Spleen (tissue), 11 donors: ENCODE measurements at regions not wholly inside any gene's neighbourhood (a gene's known extent, or its start where the extent isn't known, plus 50 kb on each side); places are given as distances from the start of the nearest gene placed in this dataset.

Experiments used
- DNase-seq: peaks from one replicate; pipeline ENCODE4 v3.0.0-alpha.2; 2020
- H3K27ac ChIP-seq, 8 donors: fragments of 200-600 bp; sonication (generic) in 7 of 8; 1 replicate in 4 of 8; 2 replicates in 4 of 8; pipeline versions ENCODE4 v1.5.0 to v1.8.0; 2016 to 2021; ENCODE audit warnings: inconsistent platforms in 4 of 8, mild to moderate bottlenecking in 4 of 8, moderate library complexity in 1 of 8
- H3K27me3 ChIP-seq, 7 donors: fragments of 200-600 bp; sonication (generic) in 6 of 7; replicated peaks in 1 of 7; 1 replicate in 4 of 7; 2 replicates in 3 of 7; pipeline versions ENCODE4 v1.5.0 to v1.8.0; 2016 to 2021; ENCODE audit warnings: inconsistent platforms in 3 of 7, mild to moderate bottlenecking in 1 of 7
- H3K36me3 ChIP-seq, 6 donors: fragments of 200-600 bp; sonication (generic) in 5 of 6; 1 replicate in 4 of 6; 2 replicates in 2 of 6; pipeline versions ENCODE4 v1.5.0 to v1.8.0; 2016 to 2021; ENCODE audit warnings: inconsistent platforms in 2 of 6
- H3K4me1 ChIP-seq, 6 donors: fragments of 200-600 bp; sonication (generic) in 5 of 6; 1 replicate in 3 of 6; 2 replicates in 3 of 6; pipeline versions ENCODE4 v1.5.0 to v1.8.0; 2016 to 2021; ENCODE audit warnings: inconsistent platforms in 3 of 6
- H3K4me3 ChIP-seq, 8 donors: fragments of 200-600 bp; sonication (generic) in 7 of 8; 1 replicate in 4 of 8; 2 replicates in 4 of 8; pipeline versions ENCODE4 v1.5.0 to v1.8.0; 2016 to 2021; ENCODE audit warnings: inconsistent platforms in 4 of 8, mild to moderate bottlenecking in 4 of 8, moderate library complexity in 2 of 8
- H3K9me3 ChIP-seq, 8 donors: fragments of 200-600 bp; sonication (generic) in 7 of 8; 1 replicate in 4 of 8; 2 replicates in 4 of 8; pipeline versions ENCODE4 v1.5.0 to v1.8.0; 2016 to 2021; ENCODE audit warnings: inconsistent platforms in 4 of 8
- CTCF ChIP-seq, 11 experiments: fragments of 200-600 bp in 7 of 11; fragments of 450-650 bp in 4 of 11; sonication (generic) in 4 of 11; IDR thresholded peaks in 8 of 11; conservative IDR thresholded peaks in 3 of 11; 1 replicate in 7 of 11; 2 replicates in 4 of 11; pipeline versions ENCODE4 v1.4.0 to v1.8.0; 2016 to 2021; ENCODE audit warnings: antibody characterized with exemption in 11 of 11, inconsistent platforms in 4 of 11, mild to moderate bottlenecking in 1 of 11
- POLR2A ChIP-seq, 3 donors: fragments of 450-650 bp; IDR thresholded peaks; one replicate each; pipeline ENCODE4 v1.5.1; 2017; ENCODE audit warnings: antibody characterized with exemption in 3 of 3, mild to moderate bottlenecking in 1 of 3
- POLR2AphosphoS5 ChIP-seq, 3 donors: sonication (generic); formaldehyde crosslinking; IDR thresholded peaks; one replicate each; pipeline ENCODE4 v1.5.1; 2017; ENCODE audit warnings: antibody characterized with exemption in 3 of 3
- WGBS, 5 donors: extraction: QIAGEN DNeasy Blood & Tissue Kit in 3 of 5; methylation state at CpG; one replicate each; pipeline versions ENCODE4 v1.1.5 to v1.1.7; 2013 to 2018; 5-methylcytosine and 5-hydroxymethylcytosine counted together
- intact Hi-C: fragments of 100-400 bp; cut with DNase I; formaldehyde crosslinking; loops from one replicate; pipeline ENCODE4 v1.15.0; 2023; ENCODE audit warnings: low total_unique reads
- donor health status: healthy with polysubstance abuse.
- donor health status: DM: no; HTN: no; CAD: no; lungs with moderate emphysema.
- donor health status: DM: no; HTN: no; CAD: no.
- donor health status: Bipolar disorder and iron deficiency.
- donor health status: healthy.
- donor health status: DM: no; HTN: no; CAD: no.
- donor health status: DM: yes; HTN: yes; CAD: no.

GRCh38 chr16:63200940-63201339, 1164.7 kb upstream of the CDH8 start:
- DNase-seq, result no peak
- H3K27ac ChIP-seq, result no peak overlapping the region
- TF ChIP-seq POLR2A (IDR thresholded peaks at IDR 0.05) (no peak), CTCF (IDR thresholded peaks at IDR 0.05 in 8 of 11, conservative IDR thresholded peaks at IDR 0.05 in 3 of 11) (no peak), POLR2AphosphoS5 (IDR thresholded peaks at IDR 0.05) (no peak)
- WGBS, 5 donors, result 79 to 87% (median 83%) methylated on average over 2 of the region's 2 CpGs
- H3K36me3 ChIP-seq, result no peaks in the 10 kb centered on the region
- no peaks in the 10 kb centered on the region for H3K27me3 ChIP-seq
- H3K4me3 ChIP-seq, result no peak overlapping the region
- intact Hi-C loops, result no loop called here
- H3K9me3 ChIP-seq, result peaks cover 0 to 18% (median 2%) of the 10 kb centered on the region in 8 donors
- H3K4me1 ChIP-seq, result no peaks in the 10 kb centered on the region

- intact Hi-C loops, result no loop called here
- H3K27me3 ChIP-seq, result no peaks in the 10 kb centered on the region
- TF ChIP-seq POLR2AphosphoS5 (IDR thresholded peaks at IDR 0.05) (no peak), POLR2A (IDR thresholded peaks at IDR 0.05) (no peak)
- no peaks in the 10 kb centered on the region for H3K4me1 ChIP-seq
- H3K9me3 ChIP-seq, result peaks cover 0 to 18% (median 5%) of the 10 kb centered on the region in 8 donors
- H3K36me3 ChIP-seq, result no peaks in the 10 kb centered on the region
- H3K4me3 ChIP-seq, result no peak overlapping the region
- no peak overlapping the region for H3K27ac ChIP-seq
- no peak for DNase-seq
- WGBS, 5 donors, result 77 to 92% (median 84%) methylated on average over 4 of the region's 4 CpGs
Measured at GRCh38 chr16:63195336-63195735, 1159.1 kb upstream of the CDH8 start.

- no peak overlapping the region for H3K4me3 ChIP-seq
- TF ChIP-seq POLR2A (IDR thresholded peaks at IDR 0.05) (no peak), CTCF (IDR thresholded peaks at IDR 0.05 in 8 of 11, conservative IDR thresholded peaks at IDR 0.05 in 3 of 11) (no peak), POLR2AphosphoS5 (IDR thresholded peaks at IDR 0.05) (no peak)
- H3K36me3 ChIP-seq, result no peaks in the 10 kb centered on the region
- peaks cover 0 to 14% (median 0%) of the 10 kb centered on the region in 8 donors for H3K9me3 ChIP-seq
- intact Hi-C loops, result no loop called here
- H3K4me1 ChIP-seq, result no peaks in the 10 kb centered on the region
- no peak overlapping the region for H3K27ac ChIP-seq
- no peaks in the 10 kb centered on the region for H3K27me3 ChIP-seq
- WGBS, 5 donors, result 86 to 98% (median 92%) methylated on average over 3 of the region's 3 CpGs
- DNase-seq, result no peak
Measured at GRCh38 chr16:63192980-63193379, 1156.7 kb upstream of the CDH8 start.

- TF ChIP-seq POLR2AphosphoS5 (IDR thresholded peaks at IDR 0.05), result no peak
- no peak for TF ChIP-seq POLR2A (IDR thresholded peaks at IDR 0.05)
- TF ChIP-seq CTCF (IDR thresholded peaks at IDR 0.05 in 8 of 11, conservative IDR thresholded peaks at IDR 0.05 in 3 of 11), result no peak
- Histone ChIP-seq H3K27ac (no peak overlapping the region), H3K4me3 (no peak overlapping the region), H3K27me3 (no peaks in the 10 kb centered on the region), H3K4me1 (no peaks in the 10 kb centered on the region), H3K9me3 (peaks cover 0 to 12% (median 0%) of the 10 kb centered on the region in 8 donors), H3K36me3 (no peaks in the 10 kb centered on the region)
- intact Hi-C loops, result no loop called here
- no peak for DNase-seq
- 78 to 86% (median 79%) methylated on average over 7 of the region's 7 CpGs for WGBS, 5 donors
Measured at GRCh38 chr16:63188086-63188771, 1152.0 kb upstream of the CDH8 start.
